ENCODE measurements at regions not wholly inside any gene's neighbourhood (a gene's known extent, or its start where the extent isn't known, plus 50 kb on each side); places are given as distances from the start of the nearest gene placed in this dataset.

DNA sequence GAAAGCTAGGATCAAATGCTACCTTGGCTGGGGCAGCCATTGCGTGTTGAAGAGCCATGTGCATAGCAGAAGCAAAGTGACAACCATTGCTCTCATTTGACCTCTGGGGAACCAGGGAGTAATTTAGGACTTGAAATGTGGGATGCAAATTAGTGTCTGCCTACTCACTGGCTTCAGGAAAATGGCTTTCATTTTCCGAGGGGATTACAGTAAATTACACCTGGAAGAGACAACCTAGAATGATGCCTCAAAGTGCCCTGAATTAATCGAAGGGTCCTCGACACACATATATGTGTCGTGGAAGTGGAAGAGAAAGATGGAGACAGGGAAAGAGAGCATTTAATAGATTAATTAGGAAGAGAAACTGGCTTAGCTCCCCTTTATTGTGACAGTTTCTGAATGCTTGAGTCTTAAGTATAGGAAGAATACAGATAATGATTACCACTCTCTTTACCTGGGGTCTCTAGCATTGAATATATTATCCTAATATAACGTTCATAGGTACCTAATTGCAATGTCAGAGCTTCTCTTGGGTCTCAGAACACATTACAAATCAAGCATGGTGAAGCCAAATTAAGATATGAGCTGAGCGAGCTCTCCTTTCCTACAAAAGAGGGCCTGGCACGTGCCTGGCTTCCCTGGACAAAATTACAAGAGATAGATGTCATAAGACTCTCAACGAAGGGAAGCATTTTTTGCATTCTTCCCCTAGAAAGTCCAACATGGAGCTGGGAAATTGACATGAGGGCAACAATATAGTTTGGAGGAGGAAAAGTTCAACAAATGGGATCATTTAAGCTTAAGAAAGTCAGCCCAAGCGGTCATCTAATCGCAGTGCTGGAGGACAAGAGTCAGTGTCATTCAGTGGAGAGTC, 59.5 kb downstream of the MYCN start:
- Mint-ChIP-seq H3K9me3 (no peaks in the 10 kb centered on the region), H3K4me3 (no peak overlapping the region), H3K27ac (no peak overlapping the region), H3K36me3 (ENCODE audit: low read depth) (no peaks in the 10 kb centered on the region), H3K4me1 (no peaks in the 10 kb centered on the region), H3K27me3 (peaks cover 6% of the 10 kb centered on the region)
- DNase-seq, result no peak
- ATAC-seq, result no peak

DNA sequence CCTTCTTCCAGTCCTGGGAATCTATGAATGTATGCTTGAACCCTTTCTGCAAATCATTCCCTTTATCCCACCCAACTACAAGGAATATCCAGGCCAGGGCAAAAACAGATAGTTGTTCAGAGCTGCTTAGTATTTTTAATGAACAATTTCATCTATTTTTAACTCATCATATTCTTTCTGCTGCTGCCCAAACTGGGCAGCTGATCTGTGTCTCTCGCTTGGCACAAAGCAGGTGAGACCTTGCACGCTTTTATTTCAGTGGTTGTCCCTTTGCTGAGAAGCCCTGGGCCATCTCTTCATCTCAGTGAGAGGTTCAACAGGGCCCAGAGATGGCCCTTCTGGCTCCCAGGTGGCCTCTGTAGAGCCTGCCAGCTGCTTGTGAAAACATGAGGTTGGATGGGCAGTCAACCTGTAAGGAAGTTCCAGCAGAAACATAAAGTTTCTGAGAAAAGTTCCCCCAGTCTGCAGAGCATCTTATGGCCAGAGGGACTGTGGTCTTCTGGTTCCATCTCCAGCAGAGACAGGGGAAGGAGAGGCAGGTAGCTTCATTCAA, 57.5 kb downstream of the MYCN start:
- H3K9me3 Mint-ChIP-seq, result no peaks in the 10 kb centered on the region
- H3K27ac Mint-ChIP-seq, result no peak overlapping the region
- H3K36me3 Mint-ChIP-seq (ENCODE audit: low read depth), result no peaks in the 10 kb centered on the region

DNA sequence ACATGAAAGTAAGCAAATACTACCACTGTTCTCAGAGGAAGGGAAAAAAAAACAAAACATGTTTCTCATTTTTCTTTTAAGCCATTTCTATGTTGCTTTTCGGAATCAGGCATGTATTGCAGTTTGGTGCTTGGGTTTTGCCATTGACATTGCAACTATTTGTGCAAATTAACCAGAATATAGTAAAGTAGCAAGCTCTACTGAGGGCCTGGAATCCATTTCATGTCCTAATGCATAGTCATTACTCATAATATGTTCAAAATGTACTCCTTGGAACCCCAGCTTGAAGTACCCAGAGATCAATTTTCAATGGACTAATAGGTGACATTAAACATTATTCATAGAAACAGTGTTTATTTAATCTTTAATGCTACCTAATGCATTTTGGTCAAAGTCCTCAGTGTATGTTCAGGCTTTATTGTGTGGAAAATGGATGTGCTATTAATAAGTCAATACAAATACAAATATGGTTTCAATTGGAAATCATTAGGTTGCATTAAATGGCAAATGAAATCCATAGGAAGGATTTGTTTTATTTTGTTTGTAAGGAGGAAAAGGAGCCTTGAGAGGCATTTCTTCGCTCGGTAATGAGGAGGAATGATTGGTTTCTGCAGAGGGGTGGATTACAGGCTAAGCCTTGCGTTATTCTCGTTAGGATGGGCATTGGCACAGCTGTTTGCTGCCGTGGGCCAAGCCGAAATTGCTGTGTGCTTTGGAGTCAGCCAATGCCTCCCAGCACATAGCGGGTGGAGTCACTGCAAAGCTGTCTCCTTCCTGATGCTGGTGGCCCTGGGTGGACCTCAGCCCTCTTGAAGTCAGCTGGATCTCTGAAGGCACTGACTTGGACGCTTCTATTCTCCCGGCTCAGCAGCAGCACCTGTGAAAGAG, 56.4 kb downstream of the MYCN start:
- DNase-seq (no peak), ATAC-seq (no peak)
- H3K36me3 Mint-ChIP-seq (ENCODE audit: low read depth), result no peaks in the 10 kb centered on the region
- no peaks in the 10 kb centered on the region for H3K4me1 Mint-ChIP-seq
- no peak overlapping the region for H3K4me3 Mint-ChIP-seq
- H3K9me3 Mint-ChIP-seq, result no peaks in the 10 kb centered on the region
- peaks cover 3% of the 10 kb centered on the region for H3K27me3 Mint-ChIP-seq
- H3K27ac Mint-ChIP-seq, result no peak overlapping the region

More for the DNA sequence above, 57.5 kb downstream of the MYCN start:
- ATAC-seq (no peak), DNase-seq (no peak)
- Mint-ChIP-seq H3K4me3 (no peak overlapping the region), H3K4me1 (no peaks in the 10 kb centered on the region), H3K27me3 (peaks cover 3% of the 10 kb centered on the region)

All from activated naive CD8-positive, alpha-beta T cell treated with anti-CD3 and anti-CD28 coated beads, Interleukin-2, amount 50 U/mL, for 24 hours (primary cell).